Tibial nerve (tissue), 4 donors: ENCODE measurements at regions not wholly inside any gene's neighbourhood (a gene's known extent, or its start where the extent isn't known, plus 50 kb on each side); places are given as distances from the start of the nearest gene placed in this dataset.
A peak's percentile ranks its signal among the peaks of the same experiment; 100 is the strongest.

Experiments
- DNase-seq, 2 donors: peaks; one replicate each; pipeline ENCODE4 v3.0.0-alpha.2; 2019; ENCODE audit warnings: low spot score in 2 of 2
- H3K27ac ChIP-seq, 4 donors: fragments of 200-600 bp; sonication (generic) in 3 of 4; one replicate each; pipeline ENCODE4 v1.5.1; 2017 to 2019; ENCODE audit warnings: mild to moderate bottlenecking in 1 of 4
- H3K27me3 ChIP-seq, 2 donors: fragments of 200-600 bp; sonication (generic) in 1 of 2; one replicate each; pipeline versions ENCODE4 v1.5.1 to v1.6.0; 2017 to 2019
- H3K36me3 ChIP-seq, 3 donors: fragments of 200-600 bp; sonication (generic); one replicate each; pipeline ENCODE4 v1.5.1; 2018 to 2019
- H3K4me1 ChIP-seq, 4 donors: fragments of 200-600 bp; sonication (generic) in 3 of 4; one replicate each; pipeline ENCODE4 v1.5.1; 2017 to 2019
- H3K4me3 ChIP-seq, 4 donors: fragments of 200-600 bp; sonication (generic) in 3 of 4; one replicate each; pipeline ENCODE4 v1.5.1; 2017 to 2019; ENCODE audit warnings: mild to moderate bottlenecking in 1 of 4, moderate library complexity in 1 of 4
- H3K9me3 ChIP-seq, 4 donors: fragments of 200-600 bp; sonication (generic) in 3 of 4; one replicate each; pipeline ENCODE4 v1.5.1; 2017 to 2019
- EP300 ChIP-seq, 2 donors: sonication (generic); formaldehyde crosslinking; IDR thresholded peaks; one replicate each; pipeline ENCODE4 v1.6.1; 2017; ENCODE audit warnings: antibody characterized with exemption in 2 of 2, mild to moderate bottlenecking in 1 of 2
- POLR2A ChIP-seq, 2 donors: fragments of 450-650 bp; IDR thresholded peaks; one replicate each; pipeline ENCODE4 v1.6.1; 2017; ENCODE audit warnings: antibody characterized with exemption in 2 of 2, mild to moderate bottlenecking in 2 of 2, moderate library complexity in 2 of 2
- WGBS, 2 donors: methylation state at CpG; one replicate each; pipeline ENCODE4 v1.1.5; 2018; 5-methylcytosine and 5-hydroxymethylcytosine counted together
- TF ChIP-seq, protein P1 (sequence below), 5 experiments: fragments of 200-600 bp in 3 of 5; fragments of 450-650 bp in 2 of 5; sonication (generic) in 3 of 5; IDR thresholded peaks; one replicate each; pipeline ENCODE4 v1.5.1; 2016 to 2019; ENCODE audit warnings: antibody characterized with exemption in 5 of 5, mild to moderate bottlenecking in 3 of 5, moderate library complexity in 2 of 5

DNA sequence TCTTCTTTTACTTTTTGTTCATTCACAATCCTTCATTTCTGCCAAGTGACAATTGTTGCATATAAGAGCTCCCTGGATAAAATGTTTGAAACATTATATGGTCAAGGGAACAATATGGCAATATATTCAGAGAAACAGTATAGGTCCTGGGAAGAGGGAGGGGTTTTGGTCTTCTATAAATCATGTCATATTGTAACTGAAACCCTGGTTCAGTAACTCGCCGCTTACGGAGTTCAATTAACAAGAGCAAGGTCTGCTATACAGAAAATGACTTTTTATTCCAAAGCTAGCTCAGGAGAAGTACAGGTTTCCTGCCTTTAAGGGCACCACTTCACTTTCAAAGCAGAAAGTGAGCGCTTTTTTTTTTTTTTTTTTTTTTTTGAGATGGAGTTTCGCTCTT, 522.1 kb upstream of the TGFBR2 start:
- DNase-seq: no peak
- 81 to 87% methylated on average over 5 of the region's 5 CpGs for WGBS, 2 donors
- TF ChIP-seq, protein P1, sequence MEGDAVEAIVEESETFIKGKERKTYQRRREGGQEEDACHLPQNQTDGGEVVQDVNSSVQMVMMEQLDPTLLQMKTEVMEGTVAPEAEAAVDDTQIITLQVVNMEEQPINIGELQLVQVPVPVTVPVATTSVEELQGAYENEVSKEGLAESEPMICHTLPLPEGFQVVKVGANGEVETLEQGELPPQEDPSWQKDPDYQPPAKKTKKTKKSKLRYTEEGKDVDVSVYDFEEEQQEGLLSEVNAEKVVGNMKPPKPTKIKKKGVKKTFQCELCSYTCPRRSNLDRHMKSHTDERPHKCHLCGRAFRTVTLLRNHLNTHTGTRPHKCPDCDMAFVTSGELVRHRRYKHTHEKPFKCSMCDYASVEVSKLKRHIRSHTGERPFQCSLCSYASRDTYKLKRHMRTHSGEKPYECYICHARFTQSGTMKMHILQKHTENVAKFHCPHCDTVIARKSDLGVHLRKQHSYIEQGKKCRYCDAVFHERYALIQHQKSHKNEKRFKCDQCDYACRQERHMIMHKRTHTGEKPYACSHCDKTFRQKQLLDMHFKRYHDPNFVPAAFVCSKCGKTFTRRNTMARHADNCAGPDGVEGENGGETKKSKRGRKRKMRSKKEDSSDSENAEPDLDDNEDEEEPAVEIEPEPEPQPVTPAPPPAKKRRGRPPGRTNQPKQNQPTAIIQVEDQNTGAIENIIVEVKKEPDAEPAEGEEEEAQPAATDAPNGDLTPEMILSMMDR (IDR thresholded peaks at IDR 0.05): no peak
- no peak for TF ChIP-seq EP300 (IDR thresholded peaks at IDR 0.05)
- no peak for TF ChIP-seq POLR2A (IDR thresholded peaks at IDR 0.05)

DNA sequence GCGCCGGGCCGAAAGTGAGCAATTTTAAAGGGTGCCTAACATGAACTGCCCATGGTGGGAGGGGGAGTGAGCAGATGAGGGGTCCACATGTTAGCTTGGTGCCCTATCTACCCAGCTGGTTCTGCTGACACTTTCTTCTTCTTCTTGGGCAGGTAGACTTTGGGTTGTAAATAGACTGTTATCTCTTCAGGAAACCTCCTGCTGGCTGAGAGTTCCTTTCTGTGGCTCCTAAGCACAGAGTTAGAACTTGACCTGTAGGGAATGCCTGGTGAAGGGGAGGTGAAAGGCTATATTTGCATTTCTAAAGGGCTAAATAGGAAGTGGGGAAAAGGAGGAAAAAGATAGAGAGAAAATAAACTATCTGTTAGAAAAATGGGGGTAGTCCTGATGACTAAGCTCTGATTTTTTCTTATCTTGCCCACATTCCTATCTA, 521.4 kb upstream of the TGFBR2 start:
- H3K36me3 ChIP-seq: no peaks in the 10 kb centered on the region
- TF ChIP-seq EP300 (IDR thresholded peaks at IDR 0.05) (no peak), POLR2A (IDR thresholded peaks at IDR 0.05) (no peak)
- TF ChIP-seq, protein P1 (IDR thresholded peaks at IDR 0.05): no peak
- no peaks in the 10 kb centered on the region for H3K27me3 ChIP-seq
- H3K27ac ChIP-seq: no peak overlapping the region
- H3K9me3 ChIP-seq: no peaks in the 10 kb centered on the region
- H3K4me3 ChIP-seq: no peak overlapping the region
- WGBS, 2 donors: 93 to 100% methylated on average over 3 of the region's 3 CpGs
- DNase-seq: no peak
- H3K4me1 ChIP-seq: no peaks in the 10 kb centered on the region

More for the DNA sequence above, 522.1 kb upstream of the TGFBR2 start:
- Histone ChIP-seq H3K36me3 (no peaks in the 10 kb centered on the region), H3K9me3 (no peaks in the 10 kb centered on the region), H3K27me3 (no peaks in the 10 kb centered on the region), H3K4me3 (no peak overlapping the region), H3K4me1 (no peaks in the 10 kb centered on the region), H3K27ac (no peak overlapping the region)

DNA sequence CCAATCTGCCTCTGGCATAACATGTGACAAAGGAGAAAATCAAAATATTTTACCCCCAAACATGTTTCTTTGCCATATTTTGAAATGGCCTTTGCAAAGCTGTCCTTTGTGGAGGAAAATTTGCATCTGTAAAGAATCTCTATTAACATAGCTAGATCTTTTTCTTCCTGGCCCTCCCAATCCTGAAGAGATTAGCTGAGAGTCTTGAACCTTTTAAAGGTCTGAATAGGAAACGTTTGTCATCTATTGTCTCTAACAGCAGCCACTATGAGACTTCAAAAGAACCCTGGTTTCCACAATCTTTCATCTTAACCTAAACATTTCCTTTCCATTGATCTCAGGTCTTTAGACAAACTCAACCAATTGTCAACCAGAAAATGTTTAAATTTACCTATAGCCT, 520.9 kb upstream of the TGFBR2 start:
- no peaks in the 10 kb centered on the region for H3K9me3 ChIP-seq
- H3K27me3 ChIP-seq: no peaks in the 10 kb centered on the region
- no peak overlapping the region for H3K27ac ChIP-seq
- DNase-seq: no peak
- WGBS, 2 donors: 33 to 63% methylated on average over 1 of the region's 1 CpG
- H3K36me3 ChIP-seq: no peaks in the 10 kb centered on the region
- TF ChIP-seq, protein P1 (IDR thresholded peaks at IDR 0.05): no peak
- TF ChIP-seq POLR2A (IDR thresholded peaks at IDR 0.05) (no peak), EP300 (IDR thresholded peaks at IDR 0.05) (no peak)
- no peaks in the 10 kb centered on the region for H3K4me1 ChIP-seq
- no peak overlapping the region for H3K4me3 ChIP-seq

GRCh38 chr3:30091686-30092085, 514.7 kb upstream of the TGFBR2 start:
- no peak for TF ChIP-seq POLR2A (IDR thresholded peaks at IDR 0.05)
- no peak for TF ChIP-seq EP300 (IDR thresholded peaks at IDR 0.05)
- TF ChIP-seq, protein P1 (IDR thresholded peaks at IDR 0.05): no peak
- H3K4me3 ChIP-seq: no peak overlapping the region
- H3K4me1 ChIP-seq: no peaks in the 10 kb centered on the region
- DNase-seq: no peak
- peak overlapping the region in 1 of 4 donors; percentile 14 for H3K27ac ChIP-seq
- H3K9me3 ChIP-seq: peaks cover 0 to 7% (median 0%) of the 10 kb centered on the region in 4 donors
- H3K27me3 ChIP-seq: no peaks in the 10 kb centered on the region
- H3K36me3 ChIP-seq: no peaks in the 10 kb centered on the region

- H3K4me3 ChIP-seq: no peak overlapping the region
- H3K36me3 ChIP-seq: no peaks in the 10 kb centered on the region
- TF ChIP-seq, protein P1 (IDR thresholded peaks at IDR 0.05): no peak
- no peak for TF ChIP-seq EP300 (IDR thresholded peaks at IDR 0.05)
- no peak for TF ChIP-seq POLR2A (IDR thresholded peaks at IDR 0.05)
- H3K27me3 ChIP-seq: no peaks in the 10 kb centered on the region
- no peak overlapping the region for H3K27ac ChIP-seq
- no peak for DNase-seq
- H3K4me1 ChIP-seq: no peaks in the 10 kb centered on the region
- 100% methylated on average over 2 of the region's 2 CpGs for WGBS, 2 donors
- H3K9me3 ChIP-seq: peaks cover 0 to 7% (median 0%) of the 10 kb centered on the region in 4 donors
Observed at GRCh38 chr3:30097022-30097650, 509.3 kb upstream of the TGFBR2 start.
